Mucosa of descending colon (tissue), 3 donors: ENCODE measurements at regions not wholly inside any gene's neighbourhood (a gene's known extent, or its start where the extent isn't known, plus 50 kb on each side); places are given as distances from the start of the nearest gene placed in this dataset.

Experiments used
- ATAC-seq: fragments of 200-7000 bp; cut with Tn5 transposase; one replicate; pipeline ENCODE4 v1.9.1; 2020; ENCODE audit warnings: mild to moderate bottlenecking, moderate library complexity
- DNase-seq, 3 donors: peaks; one replicate each; pipeline ENCODE4 v3.0.0-alpha.2; 2020
- H3K36me3 ChIP-seq: fragments of 200-600 bp; one replicate; pipeline ENCODE4 v1.8.0; 2021; ENCODE audit warnings: low read depth, mild to moderate bottlenecking
- H3K4me1 ChIP-seq: fragments of 200-600 bp; one replicate; pipeline ENCODE4 v1.8.0; 2021; ENCODE audit warnings: low read depth, mild to moderate bottlenecking
- H3K4me3 ChIP-seq: fragments of 200-600 bp; one replicate; pipeline ENCODE4 v1.8.0; 2021; ENCODE audit warnings: mild to moderate bottlenecking
- H3K9me3 ChIP-seq: fragments of 200-600 bp; one replicate; pipeline ENCODE4 v1.8.0; 2021; ENCODE audit warnings: mild to moderate bottlenecking
- intact Hi-C, 2 donors: fragments of 100-400 bp; cut with DNase I in 1 of 2; cut with micrococcal nuclease in 1 of 2; formaldehyde crosslinking; loops; one replicate each; pipeline versions ENCODE4 v1.11.0 to v1.11.1; 2022; cut with DNase I, micrococcal nuclease
- TF ChIP-seq, protein P1 (sequence below): fragments of 200-600 bp; IDR thresholded peaks from one replicate; pipeline ENCODE4 v1.8.0; 2022; ENCODE audit warnings: antibody characterized with exemption, mild to moderate bottlenecking
- donor health status: DM: no; HTN: no; CAD: no; lungs with moderate emphysema.
- donor health status: DM: no; HTN: no; CAD: no.
- donor health status: DM: no; HTN: yes; CAD: no.

DNA sequence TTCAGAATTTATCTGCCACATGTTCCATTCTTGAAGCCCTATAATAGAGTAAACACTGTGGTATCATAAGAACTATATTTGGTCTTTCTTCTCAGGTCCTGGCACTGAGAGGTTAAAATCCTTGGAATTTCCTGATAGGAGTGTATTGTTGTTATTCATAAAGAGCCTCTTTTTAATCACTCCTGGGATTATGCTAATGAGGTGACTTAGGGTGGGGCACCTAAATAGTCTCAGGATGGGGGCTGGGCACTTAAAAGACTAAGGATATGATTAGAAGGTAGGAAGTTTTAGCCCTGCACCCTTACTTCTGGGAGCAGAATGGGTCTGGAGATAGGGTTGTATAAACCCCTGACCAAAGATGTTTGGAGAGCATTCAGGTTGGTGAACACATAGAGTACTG lies 755.2 kb upstream of the TENM4 start:
- intact Hi-C loops = no loop called here
- no peak for DNase-seq
- TF ChIP-seq, protein P1, sequence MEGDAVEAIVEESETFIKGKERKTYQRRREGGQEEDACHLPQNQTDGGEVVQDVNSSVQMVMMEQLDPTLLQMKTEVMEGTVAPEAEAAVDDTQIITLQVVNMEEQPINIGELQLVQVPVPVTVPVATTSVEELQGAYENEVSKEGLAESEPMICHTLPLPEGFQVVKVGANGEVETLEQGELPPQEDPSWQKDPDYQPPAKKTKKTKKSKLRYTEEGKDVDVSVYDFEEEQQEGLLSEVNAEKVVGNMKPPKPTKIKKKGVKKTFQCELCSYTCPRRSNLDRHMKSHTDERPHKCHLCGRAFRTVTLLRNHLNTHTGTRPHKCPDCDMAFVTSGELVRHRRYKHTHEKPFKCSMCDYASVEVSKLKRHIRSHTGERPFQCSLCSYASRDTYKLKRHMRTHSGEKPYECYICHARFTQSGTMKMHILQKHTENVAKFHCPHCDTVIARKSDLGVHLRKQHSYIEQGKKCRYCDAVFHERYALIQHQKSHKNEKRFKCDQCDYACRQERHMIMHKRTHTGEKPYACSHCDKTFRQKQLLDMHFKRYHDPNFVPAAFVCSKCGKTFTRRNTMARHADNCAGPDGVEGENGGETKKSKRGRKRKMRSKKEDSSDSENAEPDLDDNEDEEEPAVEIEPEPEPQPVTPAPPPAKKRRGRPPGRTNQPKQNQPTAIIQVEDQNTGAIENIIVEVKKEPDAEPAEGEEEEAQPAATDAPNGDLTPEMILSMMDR = no peak
- H3K4me3 ChIP-seq = no peak overlapping the region
- H3K4me1 ChIP-seq = no peaks in the 10 kb centered on the region
- no peaks in the 10 kb centered on the region for H3K36me3 ChIP-seq
- no peak for ATAC-seq
- H3K9me3 ChIP-seq = no peaks in the 10 kb centered on the region

DNA sequence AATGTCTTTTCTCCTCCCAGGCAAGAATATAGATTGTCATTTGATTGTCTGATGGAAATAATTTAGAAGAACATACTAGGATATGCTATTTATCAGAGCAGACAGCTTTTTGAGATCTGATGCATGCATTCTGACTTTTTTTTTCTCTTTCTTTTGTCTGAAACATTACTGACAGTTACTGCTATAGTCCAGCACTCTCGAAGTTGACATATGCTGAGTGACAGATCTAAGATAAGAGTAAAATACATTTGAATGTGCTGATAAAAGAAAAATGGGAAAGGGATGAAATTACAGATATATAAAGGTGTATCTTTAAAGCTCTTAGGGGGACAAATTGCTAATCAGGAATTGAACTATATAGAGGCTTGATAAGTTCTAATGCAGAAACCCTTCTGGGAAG lies 753.8 kb upstream of the TENM4 start:
- intact Hi-C loops = no loop called here
- TF ChIP-seq, protein P1 = no peak
- H3K4me3 ChIP-seq = no peak overlapping the region

DNA sequence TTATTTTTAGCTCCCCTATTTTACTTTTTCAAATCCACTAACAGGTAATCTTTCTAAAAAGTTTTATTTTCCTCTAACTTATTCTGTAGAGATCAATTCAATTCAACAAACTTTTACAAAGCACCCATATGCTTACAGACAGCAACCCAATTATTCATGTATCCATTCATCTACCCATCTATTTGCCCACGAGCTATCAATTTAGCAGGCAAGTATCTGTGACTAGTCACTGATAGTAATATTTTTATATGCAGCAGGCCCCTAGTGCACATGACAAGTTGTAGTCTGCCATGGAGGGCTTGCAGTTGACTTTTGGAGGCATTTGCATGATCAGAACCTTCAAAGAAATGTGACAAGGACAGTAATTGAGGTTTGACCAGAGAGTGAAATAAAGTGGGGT lies 753.2 kb upstream of the TENM4 start:
- TF ChIP-seq, protein P1 = no peak
- no peak for ATAC-seq
- intact Hi-C loops = no loop called here
- Histone ChIP-seq H3K4me3 (no peak overlapping the region), H3K4me1 (no peaks in the 10 kb centered on the region), H3K9me3 (no peaks in the 10 kb centered on the region), H3K36me3 (no peaks in the 10 kb centered on the region)
- DNase-seq = no peak

More for the DNA sequence above, 753.8 kb upstream of the TENM4 start:
- Histone ChIP-seq H3K36me3 (no peaks in the 10 kb centered on the region), H3K9me3 (no peaks in the 10 kb centered on the region), H3K4me1 (no peaks in the 10 kb centered on the region)
- DNase-seq = no peak
- ATAC-seq = no peak

DNA sequence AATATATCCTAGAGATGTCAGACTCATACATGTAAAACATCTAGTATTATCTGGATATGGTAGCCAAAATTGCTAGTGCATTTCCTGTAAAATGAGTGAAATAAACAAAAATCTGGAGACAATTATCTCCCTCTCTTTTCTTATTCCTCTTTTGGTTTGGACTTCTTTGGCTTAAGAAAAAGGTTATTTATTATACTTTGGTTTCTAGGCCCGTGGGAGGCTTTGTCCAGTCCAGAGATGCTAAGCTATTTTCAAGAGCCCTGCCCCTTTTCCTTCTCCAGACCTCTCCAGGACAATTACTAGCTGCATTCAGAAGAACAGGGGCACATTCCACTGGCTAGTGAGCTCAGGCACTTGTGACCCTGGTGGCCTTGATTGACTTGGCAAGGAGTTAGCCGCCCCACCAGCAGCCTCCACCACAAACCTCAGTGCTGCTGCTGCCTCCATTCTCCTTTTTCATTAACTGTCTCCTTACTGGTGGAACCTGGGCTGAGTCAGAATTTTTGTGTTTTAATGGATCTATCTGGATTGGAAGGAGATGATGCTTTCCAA lies 747.3 kb upstream of the TENM4 start:
- intact Hi-C loops = no loop called here
- no peak overlapping the region for H3K4me3 ChIP-seq
- TF ChIP-seq, protein P1 = no peak
- ATAC-seq (no peak), DNase-seq (no peak)
- H3K36me3 ChIP-seq = no peaks in the 10 kb centered on the region
- H3K9me3 ChIP-seq = no peaks in the 10 kb centered on the region
- no peaks in the 10 kb centered on the region for H3K4me1 ChIP-seq

DNA sequence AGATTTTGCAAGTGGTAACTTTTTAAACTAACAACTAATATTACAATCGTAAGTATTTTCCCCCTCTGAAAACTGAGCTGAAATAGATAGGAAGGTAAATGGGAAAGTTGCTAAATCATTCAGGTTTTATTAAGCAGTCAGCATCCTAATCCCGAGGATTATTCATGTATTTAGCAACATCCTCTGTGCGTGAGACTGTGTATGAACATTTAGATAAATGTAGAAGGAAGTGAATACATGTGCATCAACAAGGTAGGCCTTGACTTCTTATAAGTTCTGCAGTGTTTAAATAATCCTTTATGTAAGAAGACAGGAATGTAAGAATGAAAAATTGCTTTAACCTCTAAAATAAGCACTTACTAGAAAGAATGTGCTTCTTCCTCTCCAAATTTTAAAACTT lies 745.9 kb upstream of the TENM4 start:
- no peak for DNase-seq
- no peak for ATAC-seq
- intact Hi-C loops = no loop called here
- Histone ChIP-seq H3K9me3 (no peaks in the 10 kb centered on the region), H3K36me3 (no peaks in the 10 kb centered on the region), H3K4me3 (no peak overlapping the region), H3K4me1 (no peaks in the 10 kb centered on the region)
- TF ChIP-seq, protein P1 = no peak

DNA sequence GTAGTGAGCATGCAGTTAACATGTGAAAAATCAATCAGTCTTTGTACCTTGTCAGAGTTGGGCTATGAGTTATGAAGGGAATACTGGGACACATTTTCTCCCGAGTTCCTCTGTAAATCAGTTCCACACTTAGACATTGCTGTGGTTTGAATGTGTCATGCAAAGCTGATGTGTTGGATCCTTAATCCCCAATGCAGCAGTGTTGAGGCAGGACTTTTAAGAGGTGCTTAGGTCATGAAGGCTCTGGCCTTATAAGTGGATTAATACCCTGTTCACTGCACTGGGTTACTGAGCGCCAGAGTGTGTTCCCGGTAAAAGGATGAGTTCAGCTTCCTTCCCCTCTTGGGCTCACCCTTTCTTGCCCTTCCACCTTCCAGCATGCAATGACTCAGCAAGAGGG lies 742.1 kb upstream of the TENM4 start:
- intact Hi-C loops = no loop called here
- Histone ChIP-seq H3K9me3 (no peaks in the 10 kb centered on the region), H3K36me3 (no peaks in the 10 kb centered on the region), H3K4me1 (no peaks in the 10 kb centered on the region), H3K4me3 (no peak overlapping the region)
- TF ChIP-seq, protein P1 = no peak
- ATAC-seq = no peak
- no peak for DNase-seq
